Calu3 (cell line): ENCODE measurements at regions not wholly inside any gene's neighbourhood (a gene's known extent, or its start where the extent isn't known, plus 50 kb on each side); places are given as distances from the start of the nearest gene placed in this dataset.

Experiments used
- BruUV-seq: library from RNA; stranded (reverse); fragments of 400-500 nt; replicated peaks from 2 replicates; lab custom pipeline; 2021; lab: Mats Ljungman, UMichigan
- CTCF ChIA-PET: fragments of 300-600 bp; sonication (Branson Sonifier 250); formaldehyde crosslinking; loops from one replicate; lab custom pipeline; 2022; ENCODE audit warnings: antibody characterized with exemption; lab: Charles Lee
- DNase-seq: peaks from one replicate; pipeline ENCODE4 v3.0.0; 2022
- H3K27ac Mint-ChIP-seq: one replicate; pipeline ENCODE4 v1.8.0; 2022; ENCODE audit warnings: mixed read lengths; ENCODE audit not compliant: unreplicated experiment
- H3K27me3 Mint-ChIP-seq: one replicate; pipeline ENCODE4 v1.8.0; 2022; ENCODE audit warnings: mixed read lengths; ENCODE audit not compliant: unreplicated experiment
- H3K36me3 Mint-ChIP-seq: one replicate; pipeline ENCODE4 v1.8.0; 2022; ENCODE audit warnings: mild to moderate bottlenecking, moderate library complexity, mixed read lengths; ENCODE audit not compliant: insufficient read depth, unreplicated experiment
- H3K4me1 Mint-ChIP-seq: one replicate; pipeline ENCODE4 v1.8.0; 2022; ENCODE audit warnings: mild to moderate bottlenecking, low read depth, mixed read lengths; ENCODE audit not compliant: unreplicated experiment
- H3K4me3 Mint-ChIP-seq: one replicate; pipeline ENCODE4 v1.8.0; 2022; ENCODE audit warnings: mild to moderate bottlenecking, low read depth, moderate library complexity, mixed read lengths; ENCODE audit not compliant: unreplicated experiment
- H3K9me3 Mint-ChIP-seq: one replicate; pipeline ENCODE4 v1.8.0; 2022; ENCODE audit warnings: low read depth, mixed read lengths; ENCODE audit not compliant: unreplicated experiment
- CTCF ChIP-seq: fragments of 200-600 bp; IDR thresholded peaks from one replicate; pipeline ENCODE4 v1.8.0; 2022; ENCODE audit warnings: antibody characterized with exemption; ENCODE audit not compliant: unreplicated experiment
- intact Hi-C: fragments of 100-400 bp; cut with micrococcal nuclease; formaldehyde crosslinking; loops from one replicate; pipeline ENCODE4 v1.10.0; 2022; ENCODE audit not compliant: unreplicated experiment

GRCh38 chr2:78077633-78078032 is 555.5 kb upstream of the LRRTM4 start:
- H3K4me1 Mint-ChIP-seq: no peaks in the 10 kb centered on the region
- CTCF ChIA-PET: no interaction called here
- H3K27ac Mint-ChIP-seq: no peak overlapping the region
- H3K27me3 Mint-ChIP-seq: no peaks in the 10 kb centered on the region
- DNase-seq: no peak
- no peaks in the 10 kb centered on the region for H3K36me3 Mint-ChIP-seq
- intact Hi-C loops: no loop called here
- no TSS peak for BruUV-seq
- no peak for TF ChIP-seq CTCF
- H3K4me3 Mint-ChIP-seq: no peak overlapping the region
- peaks cover 25% of the 10 kb centered on the region for H3K9me3 Mint-ChIP-seq

- H3K36me3 Mint-ChIP-seq: no peaks in the 10 kb centered on the region
- intact Hi-C loops: no loop called here
- peaks cover 20% of the 10 kb centered on the region for H3K9me3 Mint-ChIP-seq
- H3K27me3 Mint-ChIP-seq: no peaks in the 10 kb centered on the region
- BruUV-seq: no TSS peak
- no peak overlapping the region for H3K27ac Mint-ChIP-seq
- H3K4me3 Mint-ChIP-seq: no peak overlapping the region
- no peak for DNase-seq
- H3K4me1 Mint-ChIP-seq: no peaks in the 10 kb centered on the region
- CTCF ChIA-PET: no interaction called here
- no peak for TF ChIP-seq CTCF
Observed at GRCh38 chr2:78082555-78082954, 560.4 kb upstream of the LRRTM4 start.

- Mint-ChIP-seq H3K4me1 (no peaks in the 10 kb centered on the region), H3K4me3 (no peak overlapping the region), H3K36me3 (no peaks in the 10 kb centered on the region), H3K27me3 (no peaks in the 10 kb centered on the region), H3K9me3 (peaks cover 6% of the 10 kb centered on the region), H3K27ac (no peak overlapping the region)
- intact Hi-C loops: no loop called here
- CTCF ChIA-PET: interaction anchor here (0.6 kb wide), 1 partner anchor 526 kb away, joined by 3 read pairs; no protein-coding TSS in a partner anchor
- TF ChIP-seq CTCF: no peak
- DNase-seq: no peak
- no TSS peak for BruUV-seq
Observed at GRCh38 chr2:78093436-78093835, 571.3 kb upstream of the LRRTM4 start.

- CTCF ChIA-PET: no interaction called here
- H3K36me3 Mint-ChIP-seq: no peaks in the 10 kb centered on the region
- H3K27me3 Mint-ChIP-seq: no peaks in the 10 kb centered on the region
- BruUV-seq: no TSS peak
- TF ChIP-seq CTCF: no peak
- no peak overlapping the region for H3K4me3 Mint-ChIP-seq
- no peaks in the 10 kb centered on the region for H3K4me1 Mint-ChIP-seq
- no peak overlapping the region for H3K27ac Mint-ChIP-seq
- DNase-seq: no peak
- intact Hi-C loops: no loop called here
- H3K9me3 Mint-ChIP-seq: peaks cover 6% of the 10 kb centered on the region
Observed at GRCh38 chr2:78109272-78109671, 587.1 kb upstream of the LRRTM4 start.

- Mint-ChIP-seq H3K9me3 (peaks cover 17% of the 10 kb centered on the region), H3K4me1 (no peaks in the 10 kb centered on the region), H3K4me3 (no peak overlapping the region), H3K36me3 (no peaks in the 10 kb centered on the region), H3K27me3 (no peaks in the 10 kb centered on the region), H3K27ac (no peak overlapping the region)
- no TSS peak for BruUV-seq
- no peak for DNase-seq
- intact Hi-C loops: no loop called here
- CTCF ChIA-PET: no interaction called here
- TF ChIP-seq CTCF: no peak
Observed at GRCh38 chr2:78115291-78115690, 593.1 kb upstream of the LRRTM4 start.
